ENCODE measurements at regions not wholly inside any gene's neighbourhood (a gene's known extent, or its start where the extent isn't known, plus 50 kb on each side); places are given as distances from the start of the nearest gene placed in this dataset.

- H3K27me3 ChIP-seq (ENCODE audit: control insufficient read depth, insufficient read depth, low read length), result no peaks in the 10 kb centered on the region
- no peak for TF ChIP-seq CTCF (IDR thresholded peaks at IDR 0.05; ENCODE audit: low read depth, low read length)
- H3K27ac ChIP-seq (ENCODE audit: low read depth, low read length), result no peak overlapping the region
- CTCF ChIA-PET, result no interaction called here
- no peaks in the 10 kb centered on the region for H3K9me3 ChIP-seq (ENCODE audit: control insufficient read depth, insufficient read depth, low read length)
- no peak overlapping the region for H3K4me3 ChIP-seq (ENCODE audit: low read depth, low read length)
- POLR2A ChIA-PET, result no interaction called here
- no peak for DNase-seq (ENCODE audit: low read depth, low spot score)
These were observed 117.3 kb upstream of the PLET1 start for GRCh38 chr11:112377946-112378345.

DNA sequence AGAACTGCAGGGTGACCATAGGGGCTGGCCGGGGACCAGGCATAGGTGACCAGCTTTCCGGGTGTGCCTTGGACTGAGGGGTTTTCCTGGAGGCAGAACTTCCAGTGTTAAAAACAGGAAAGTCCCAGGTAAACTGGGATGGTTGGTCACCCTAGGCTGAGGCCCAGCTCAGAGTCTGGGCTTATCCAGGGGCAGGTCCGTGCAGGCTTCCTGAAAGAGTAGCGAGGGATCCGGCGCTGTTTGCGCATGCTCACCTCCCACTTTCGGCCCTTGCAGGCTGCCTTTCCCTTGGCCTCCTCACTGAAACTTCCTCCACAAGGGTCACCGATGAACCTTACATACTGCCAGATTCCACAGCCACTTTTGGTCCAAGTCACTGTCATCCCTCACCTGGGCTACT is 119.8 kb upstream of the PLET1 start:
- no peak for DNase-seq (ENCODE audit: low read depth, low spot score)
- ChIA-PET POLR2A (no interaction called here), CTCF (no interaction called here)
- no peak for TF ChIP-seq CTCF (IDR thresholded peaks at IDR 0.05; ENCODE audit: low read depth, low read length)
- no peak overlapping the region for H3K4me3 ChIP-seq (ENCODE audit: low read depth, low read length)
- H3K9me3 ChIP-seq (ENCODE audit: control insufficient read depth, insufficient read depth, low read length), result no peaks in the 10 kb centered on the region
- H3K27ac ChIP-seq (ENCODE audit: low read depth, low read length), result no peak overlapping the region
- H3K27me3 ChIP-seq (ENCODE audit: control insufficient read depth, insufficient read depth, low read length), result no peaks in the 10 kb centered on the region

DNA sequence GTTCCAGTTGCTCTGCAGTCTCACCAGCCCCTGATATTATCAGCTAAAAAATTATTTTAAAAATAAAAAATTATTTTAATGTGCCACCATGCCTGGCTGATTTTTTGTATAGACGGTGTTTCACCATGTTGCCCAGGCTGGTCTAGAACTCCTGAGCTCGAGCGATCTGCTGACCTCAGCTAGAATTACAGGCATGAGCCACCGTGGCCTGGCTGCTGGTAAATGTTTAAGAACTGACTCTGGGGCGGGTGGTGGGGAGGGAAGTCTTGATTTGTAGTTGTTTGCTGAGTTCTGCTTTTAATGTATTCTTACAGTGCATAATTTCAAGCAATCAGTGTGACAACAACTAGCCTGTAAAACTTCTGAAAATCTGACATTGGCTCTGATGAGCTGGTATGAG is 120.9 kb upstream of the PLET1 start:
- CTCF ChIA-PET, result interaction anchor here (0.5 kb wide), 1 partner anchor 10 kb away, joined by 3 read pairs; no protein-coding TSS in a partner anchor

GRCh38 chr11:112382561-112382960 is 121.9 kb upstream of the PLET1 start:
- DNase-seq (ENCODE audit: low read depth, low spot score), result no peak
- Histone ChIP-seq H3K27me3 (ENCODE audit: control insufficient read depth, insufficient read depth, low read length) (no peaks in the 10 kb centered on the region), H3K27ac (ENCODE audit: low read depth, low read length) (no peak overlapping the region), H3K9me3 (ENCODE audit: control insufficient read depth, insufficient read depth, low read length) (no peaks in the 10 kb centered on the region), H3K4me3 (ENCODE audit: low read depth, low read length) (no peak overlapping the region)
- ChIA-PET CTCF (no interaction called here), POLR2A (no interaction called here)
- no peak for TF ChIP-seq CTCF (IDR thresholded peaks at IDR 0.05; ENCODE audit: low read depth, low read length)

More for the DNA sequence above, 120.9 kb upstream of the PLET1 start:
- DNase-seq (ENCODE audit: low read depth, low spot score), result no peak
- POLR2A ChIA-PET, result interaction anchor here (0.6 to 0.7 kb wide), 2 partner anchors 18 to 90 kb away, joined by 3 read pairs; no protein-coding TSS in a partner anchor
- Histone ChIP-seq H3K27ac (ENCODE audit: low read depth, low read length) (no peak overlapping the region), H3K27me3 (ENCODE audit: control insufficient read depth, insufficient read depth, low read length) (no peaks in the 10 kb centered on the region), H3K4me3 (ENCODE audit: low read depth, low read length) (no peak overlapping the region), H3K9me3 (ENCODE audit: control insufficient read depth, insufficient read depth, low read length) (no peaks in the 10 kb centered on the region)
- no peak for TF ChIP-seq CTCF (IDR thresholded peaks at IDR 0.05; ENCODE audit: low read depth, low read length)

- no peak overlapping the region for H3K27ac ChIP-seq (ENCODE audit: low read depth, low read length)
- no peaks in the 10 kb centered on the region for H3K9me3 ChIP-seq (ENCODE audit: control insufficient read depth, insufficient read depth, low read length)
- POLR2A ChIA-PET, result no interaction called here
- H3K27me3 ChIP-seq (ENCODE audit: control insufficient read depth, insufficient read depth, low read length), result peaks cover 5% of the 10 kb centered on the region
- H3K4me3 ChIP-seq (ENCODE audit: low read depth, low read length), result no peak overlapping the region
- no peak for DNase-seq (ENCODE audit: low read depth, low spot score)
- TF ChIP-seq CTCF (IDR thresholded peaks at IDR 0.05; ENCODE audit: low read depth, low read length), result no peak
- CTCF ChIA-PET, result no interaction called here
These were observed 127.8 kb upstream of the PLET1 start for GRCh38 chr11:112388496-112388895.

All from AG04450 (cell line).